ENCODE measurements at regions not wholly inside any gene's neighbourhood (a gene's known extent, or its start where the extent isn't known, plus 50 kb on each side); places are given as distances from the start of the nearest gene placed in this dataset.
A peak's percentile ranks its signal among the peaks of the same experiment; 100 is the strongest.

GRCh38 chr5:136729901-136730355, 364.6 kb upstream of the TRPC7 start (continued):
- TF ChIP-seq PRDM6 (tag by site-specific recombination; IDR thresholded peaks at IDR 0.05) (peak; percentile 98), ZBTB17 (tag by site-specific recombination; IDR thresholded peaks at IDR 0.05) (peak; percentile 93), ZNF580 (tag by site-specific recombination; IDR thresholded peaks at IDR 0.05) (peak; percentile 93; the same call in 1 of the 2 replicates), ZNF626 (tag by site-specific recombination; IDR thresholded peaks at IDR 0.05) (no peak), ZNF600 (tag by site-specific recombination; IDR thresholded peaks at IDR 0.05) (peak; percentile 91), ZNF621 (tag by site-specific recombination; IDR thresholded peaks at IDR 0.05) (no peak), KLF8 (tag by site-specific recombination; IDR thresholded peaks at IDR 0.05) (peak; percentile 77), SCRT1 (tag by site-specific recombination; IDR thresholded peaks at IDR 0.05; ENCODE audit: borderline replicate concordance) (peak; percentile 50; the same call in 1 of the 2 replicates), ZXDB (tag by site-specific recombination; IDR thresholded peaks at IDR 0.05) (peak; percentile 94), ZNF664 (tag by site-specific recombination; IDR thresholded peaks at IDR 0.05) (0 out of 2 replicates have a peak, but pooled peaks have one; percentile 11), ZNF148 (tag by site-specific recombination; IDR thresholded peaks at IDR 0.05; ENCODE audit: borderline replicate concordance) (no peak), ZNF660 (tag by site-specific recombination; IDR thresholded peaks at IDR 0.05) (peak; percentile 97), ZNF518A (tag by site-specific recombination; conservative IDR thresholded peaks at IDR 0.05; ENCODE audit: low read depth) (peak; percentile 64), PRDM10 (tag by site-specific recombination; IDR thresholded peaks at IDR 0.05) (peak; percentile 73), REPIN1 (tag by site-specific recombination; IDR thresholded peaks at IDR 0.05; ENCODE audit: low read depth) (peak; percentile 73; the same call in 1 of the 2 replicates), ZNF449 (tag by site-specific recombination; IDR thresholded peaks at IDR 0.05) (peak; percentile 58; the same call in 1 of the 2 replicates), ZFHX2 (tag by site-specific recombination; conservative IDR thresholded peaks at IDR 0.05) (peak; percentile 75), ZNF645 (tag by site-specific recombination; IDR thresholded peaks at IDR 0.05) (no peak), BCL11B (tag by site-specific recombination; IDR thresholded peaks at IDR 0.05; ENCODE audit: low read depth) (peak; percentile 85; the same call in 1 of the 2 replicates), ZSCAN5A (tag by site-specific recombination; IDR thresholded peaks at IDR 0.05) (peak; percentile 50; the same call in 1 of the 2 replicates)

Measured in HEK293 (cell line).